ENCODE measurements at regions not wholly inside any gene's neighbourhood (a gene's known extent, or its start where the extent isn't known, plus 50 kb on each side); places are given as distances from the start of the nearest gene placed in this dataset.

GRCh38 chr4:113835005-113835404 is 73.5 kb upstream of the CAMK2D start:
- no peaks in the 10 kb centered on the region for H3K23me2 ChIP-seq (ENCODE audit: low read depth, low read length)
- no peak overlapping the region for H2BK12ac ChIP-seq (ENCODE audit: low read depth, low read length)
- H3K4me3 ChIP-seq (ENCODE audit: extremely low read depth in 1 of 4, insufficient read depth in 2 of 4, low read depth in 3 of 4, low read length in 4 of 4): no peak overlapping the region
- H3K4ac ChIP-seq (replicated peaks; ENCODE audit: insufficient read length, low read depth, low read length): no peak overlapping the region
- no peaks in the 10 kb centered on the region for H3K4me1 ChIP-seq (replicated peaks in 1 of 4; ENCODE audit: control insufficient read depth in 3 of 4, insufficient read depth in 4 of 4, low read length in 3 of 4)
- no peak for DNase-seq (ENCODE audit: low read depth in 1 of 2, low spot score in 2 of 2)
- H3K9ac ChIP-seq (replicated peaks in 1 of 4; ENCODE audit: extremely low read depth in 1 of 4, low read depth in 3 of 4, low read length in 3 of 4): no peak overlapping the region
- no peak overlapping the region for H3K4me2 ChIP-seq (ENCODE audit: insufficient read depth in 1 of 2, low read depth in 2 of 2, low read length in 2 of 2)
- H2BK120ac ChIP-seq (replicated peaks; ENCODE audit: low read depth, low read length): no peak overlapping the region
- H3K36me3 ChIP-seq (ENCODE audit: control insufficient read depth in 2 of 4, insufficient read depth in 4 of 4, low read length in 3 of 4): no peaks in the 10 kb centered on the region
- H2AFZ ChIP-seq (ENCODE audit: low read length): no peak overlapping the region
- no peak overlapping the region for H3K56ac ChIP-seq (replicated peaks; ENCODE audit: insufficient read length, low read depth, low read length)
- no peak overlapping the region for H2BK20ac ChIP-seq (ENCODE audit: low read length)
- no peaks in the 10 kb centered on the region for H3K79me2 ChIP-seq (ENCODE audit: control insufficient read depth in 1 of 2, insufficient read depth in 2 of 2, low read length in 2 of 2)
- FAIRE-seq: no peak
- no peak overlapping the region for H3K14ac ChIP-seq (ENCODE audit: insufficient read length)
- H3K23ac ChIP-seq (ENCODE audit: insufficient read length): no peak overlapping the region
- H4K8ac ChIP-seq (ENCODE audit: extremely low read depth, insufficient read depth, low read length): no peak overlapping the region
- H2BK15ac ChIP-seq (ENCODE audit: low read length): no peak overlapping the region
- H3K18ac ChIP-seq (ENCODE audit: extremely low read depth, low read length): no peak overlapping the region
- H3K27me3 ChIP-seq (replicated peaks in 1 of 4; ENCODE audit: control insufficient read depth in 3 of 4, extremely low read depth in 1 of 4, insufficient read depth in 3 of 4, low read length in 3 of 4): no peaks in the 10 kb centered on the region
- no peaks in the 10 kb centered on the region for H4K20me1 ChIP-seq (replicated peaks in 1 of 2; ENCODE audit: control insufficient read depth in 1 of 2, insufficient read depth in 2 of 2, low read length in 2 of 2)
- H4K5ac ChIP-seq (ENCODE audit: insufficient read length, low read depth, low read length): no peak overlapping the region
- 73% methylated on average over 1 of the region's 1 CpG; no CpG with 5 or more reads in 1 of the 2 experiments for WGBS, 2 experiments (ENCODE audit: extremely low coverage in 1 of 2, insufficient coverage in 1 of 2, insufficient read length in 1 of 2, insufficient replicate concordance in 2 of 2, low coverage in 1 of 2, low lambda C conversion rate in 2 of 2, missing lambda C conversion rate in 1 of 2)
- H3K79me1 ChIP-seq (ENCODE audit: low read depth, low read length): no peaks in the 10 kb centered on the region
- H2AK5ac ChIP-seq (ENCODE audit: low read depth, low read length): no peak overlapping the region
- no peaks in the 10 kb centered on the region for H3K9me3 ChIP-seq (ENCODE audit: insufficient read depth in 2 of 2, low read depth in 1 of 2, low read length in 1 of 2)
- POLR2A ChIA-PET (ENCODE audit: partially characterized antibody): no interaction called here
- H2BK5ac ChIP-seq (ENCODE audit: low read depth, low read length): no peak overlapping the region
- CTCF ChIA-PET (ENCODE audit: partially characterized antibody): no interaction called here
- H4K91ac ChIP-seq (replicated peaks; ENCODE audit: insufficient read length, low read length): no peak overlapping the region
- no peak overlapping the region for H3K27ac ChIP-seq (ENCODE audit: low read depth, low read length)
- no peak for TF ChIP-seq CHD7 (IDR thresholded peaks at IDR 0.05; ENCODE audit: insufficient replicate concordance, low read length)

Data from H1 (cell line).